DOHH2 (cell line): ENCODE measurements at regions not wholly inside any gene's neighbourhood (a gene's known extent, or its start where the extent isn't known, plus 50 kb on each side); places are given as distances from the start of the nearest gene placed in this dataset.

Experiments used
- CTCF ChIP-seq: fragments of 200-600 bp; sonication (generic); IDR thresholded peaks from one replicate; pipeline ENCODE4 v1.5.1; 2014; ENCODE audit warnings: antibody characterized with exemption, mild to moderate bottlenecking, low read depth, low read length; ENCODE audit not compliant: poor library complexity, severe bottlenecking
- EZH2phosphoT487 ChIP-seq: fragments of 200-600 bp; sonication (generic); IDR thresholded peaks from 2 replicates; pipeline ENCODE4 v1.6.1; 2017; ENCODE audit warnings: borderline replicate concordance, mild to moderate bottlenecking, antibody characterized with exemption, low read length, moderate library complexity, mixed read lengths

DNA sequence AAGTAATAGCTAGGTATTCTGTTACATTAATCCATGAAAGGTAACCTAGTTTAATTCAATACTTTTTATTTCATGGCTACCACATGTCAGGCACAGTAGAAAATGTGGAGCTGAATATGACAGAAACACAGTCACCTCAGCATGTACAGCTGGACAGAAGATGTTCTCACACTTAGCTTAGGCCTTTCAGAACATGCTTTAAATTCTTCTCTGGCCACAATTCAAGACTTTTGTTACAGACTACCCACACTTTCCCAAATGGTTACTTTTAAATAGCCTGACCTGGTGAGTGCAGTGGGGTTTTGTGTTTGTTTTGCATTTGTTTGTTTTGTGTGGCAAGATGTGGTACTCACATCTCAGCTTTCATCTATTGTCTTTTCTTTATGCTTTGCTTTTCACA lies 1079.5 kb downstream of the IGSF11 start:
- TF ChIP-seq CTCF (no peak), EZH2phosphoT487 (no peak)
